Skeletal muscle tissue (tissue), 3 donors: ENCODE measurements at regions not wholly inside any gene's neighbourhood (a gene's known extent, or its start where the extent isn't known, plus 50 kb on each side); places are given as distances from the start of the nearest gene placed in this dataset.

Experiments used
- H3K27ac ChIP-seq: one replicate; pipeline ENCODE4 v1.7.0; 2013; ENCODE audit warnings: mild to moderate bottlenecking, low read depth, low read length, inconsistent platforms
- H3K27me3 ChIP-seq, 3 donors: one replicate each; pipeline ENCODE4 v1.7.0; 2013; ENCODE audit warnings: low read length in 3 of 3; ENCODE audit not compliant: control insufficient read depth in 3 of 3, insufficient read depth in 3 of 3
- H3K36me3 ChIP-seq, 3 donors: one replicate each; pipeline ENCODE4 v1.7.0; 2013; ENCODE audit warnings: low read length in 3 of 3; ENCODE audit not compliant: control insufficient read depth in 3 of 3, insufficient read depth in 3 of 3
- H3K4me1 ChIP-seq, 3 donors: one replicate each; pipeline ENCODE4 v1.7.0; 2013; ENCODE audit warnings: low read length in 3 of 3, mild to moderate bottlenecking in 3 of 3; ENCODE audit not compliant: control insufficient read depth in 3 of 3, insufficient read depth in 3 of 3
- H3K4me3 ChIP-seq, 3 donors: one replicate each; pipeline ENCODE4 v1.7.0; 2013; ENCODE audit warnings: low read length in 3 of 3
- H3K9ac ChIP-seq, 3 donors: one replicate each; pipeline ENCODE4 v1.7.0; 2013; ENCODE audit warnings: low read length in 3 of 3, mild to moderate bottlenecking in 3 of 3, moderate library complexity in 2 of 3, low read depth in 1 of 3
- H3K9me3 ChIP-seq, 3 donors: one replicate each; pipeline ENCODE4 v1.7.0; 2013; ENCODE audit warnings: low read length in 3 of 3; ENCODE audit not compliant: control insufficient read depth in 3 of 3
- donor health status: Osteomylitis.

GRCh38 chr1:229812693-229813092 lies 186.6 kb downstream of the URB2 start:
- no peak overlapping the region for H3K27ac ChIP-seq
- H3K4me3 ChIP-seq = no peak overlapping the region
- peaks cover 0 to 7% (median 0%) of the 10 kb centered on the region in 3 donors for H3K9me3 ChIP-seq
- H3K36me3 ChIP-seq = no peaks in the 10 kb centered on the region
- H3K9ac ChIP-seq = no peak overlapping the region
- H3K4me1 ChIP-seq = no peaks in the 10 kb centered on the region
- no peaks in the 10 kb centered on the region for H3K27me3 ChIP-seq

- Histone ChIP-seq H3K4me3 (no peak overlapping the region), H3K27me3 (no peaks in the 10 kb centered on the region), H3K4me1 (no peaks in the 10 kb centered on the region), H3K9ac (no peak overlapping the region), H3K9me3 (peaks cover 0 to 4% (median 0%) of the 10 kb centered on the region in 3 donors), H3K27ac (no peak overlapping the region), H3K36me3 (no peaks in the 10 kb centered on the region)
These were observed 189.0 kb downstream of the URB2 start for GRCh38 chr1:229815076-229815475.

- H3K4me3 ChIP-seq = no peak overlapping the region
- H3K27me3 ChIP-seq = no peaks in the 10 kb centered on the region
- no peaks in the 10 kb centered on the region for H3K36me3 ChIP-seq
- no peaks in the 10 kb centered on the region for H3K4me1 ChIP-seq
- no peaks in the 10 kb centered on the region for H3K9me3 ChIP-seq
- H3K27ac ChIP-seq = no peak overlapping the region
- H3K9ac ChIP-seq = no peak overlapping the region
These were observed 189.9 kb downstream of the URB2 start for GRCh38 chr1:229815961-229816360.

- H3K9me3 ChIP-seq = no peaks in the 10 kb centered on the region
- H3K36me3 ChIP-seq = no peaks in the 10 kb centered on the region
- no peak overlapping the region for H3K27ac ChIP-seq
- H3K27me3 ChIP-seq = no peaks in the 10 kb centered on the region
- no peaks in the 10 kb centered on the region for H3K4me1 ChIP-seq
- no peak overlapping the region for H3K9ac ChIP-seq
- no peak overlapping the region for H3K4me3 ChIP-seq
These were observed 191.9 kb downstream of the URB2 start for GRCh38 chr1:229817936-229818335.

GRCh38 chr1:229819091-229819490 lies 193.0 kb downstream of the URB2 start:
- Histone ChIP-seq H3K27me3 (no peaks in the 10 kb centered on the region), H3K27ac (no peak overlapping the region), H3K36me3 (no peaks in the 10 kb centered on the region), H3K9me3 (no peaks in the 10 kb centered on the region), H3K4me1 (no peaks in the 10 kb centered on the region), H3K9ac (no peak overlapping the region), H3K4me3 (no peak overlapping the region)

- Histone ChIP-seq H3K4me3 (no peak overlapping the region), H3K9ac (no peak overlapping the region), H3K27ac (no peak overlapping the region), H3K9me3 (no peaks in the 10 kb centered on the region), H3K36me3 (no peaks in the 10 kb centered on the region), H3K27me3 (no peaks in the 10 kb centered on the region), H3K4me1 (no peaks in the 10 kb centered on the region)
These were observed 196.0 kb downstream of the URB2 start for GRCh38 chr1:229822026-229822425.

GRCh38 chr1:229825042-229825441 lies 199.0 kb downstream of the URB2 start:
- Histone ChIP-seq H3K27me3 (no peaks in the 10 kb centered on the region), H3K36me3 (no peaks in the 10 kb centered on the region), H3K4me1 (no peaks in the 10 kb centered on the region), H3K9me3 (no peaks in the 10 kb centered on the region), H3K9ac (no peak overlapping the region), H3K4me3 (no peak overlapping the region), H3K27ac (no peak overlapping the region)

- no peaks in the 10 kb centered on the region for H3K27me3 ChIP-seq
- no peak overlapping the region for H3K27ac ChIP-seq
- no peaks in the 10 kb centered on the region for H3K36me3 ChIP-seq
- H3K4me1 ChIP-seq = no peaks in the 10 kb centered on the region
- no peaks in the 10 kb centered on the region for H3K9me3 ChIP-seq
- no peak overlapping the region for H3K4me3 ChIP-seq
- no peak overlapping the region for H3K9ac ChIP-seq
These were observed 202.4 kb downstream of the URB2 start for GRCh38 chr1:229828461-229828860.

GRCh38 chr1:229832695-229833094 lies 206.6 kb downstream of the URB2 start:
- H3K27me3 ChIP-seq = no peaks in the 10 kb centered on the region
- H3K4me3 ChIP-seq = no peak overlapping the region
- H3K36me3 ChIP-seq = no peaks in the 10 kb centered on the region
- H3K9me3 ChIP-seq = no peaks in the 10 kb centered on the region
- H3K9ac ChIP-seq = no peak overlapping the region
- no peak overlapping the region for H3K27ac ChIP-seq
- no peaks in the 10 kb centered on the region for H3K4me1 ChIP-seq

- Histone ChIP-seq H3K36me3 (no peaks in the 10 kb centered on the region), H3K9me3 (no peaks in the 10 kb centered on the region), H3K27ac (no peak overlapping the region)
These were observed 208.2 kb downstream of the URB2 start for GRCh38 chr1:229834230-229834629.

GRCh38 chr1:229835226-229835625 lies 209.2 kb downstream of the URB2 start:
- H3K27ac ChIP-seq = no peak overlapping the region
- H3K36me3 ChIP-seq = no peaks in the 10 kb centered on the region
- H3K4me1 ChIP-seq = no peaks in the 10 kb centered on the region
- H3K27me3 ChIP-seq = no peaks in the 10 kb centered on the region
- H3K9me3 ChIP-seq = no peaks in the 10 kb centered on the region
- H3K9ac ChIP-seq = no peak overlapping the region
- no peak overlapping the region for H3K4me3 ChIP-seq

More at GRCh38 chr1:229834230-229834629, 208.2 kb downstream of the URB2 start:
- Histone ChIP-seq H3K4me1 (no peaks in the 10 kb centered on the region), H3K4me3 (no peak overlapping the region), H3K27me3 (no peaks in the 10 kb centered on the region), H3K9ac (no peak overlapping the region)
